H54 (cell line): ENCODE measurements at regions not wholly inside any gene's neighbourhood (a gene's known extent, or its start where the extent isn't known, plus 50 kb on each side); places are given as distances from the start of the nearest gene placed in this dataset.

ENCODE experiments used
- DNase-seq: peaks from one replicate; pipeline ENCODE4 v3.0.0; 2011; ENCODE audit warnings: low spot score, mixed read lengths; ENCODE audit not compliant: insufficient read length
- FAIRE-seq: peaks from 3 replicates; lab custom pipeline; 2011; peaks lifted over from hg19 to GRCh38; lab: Jason Lieb, UNC
- POLR2A ChIP-seq: IDR thresholded peaks from 2 replicates; pipeline ENCODE4 v1.6.1; 2011; ENCODE audit warnings: low read depth, mild to moderate bottlenecking, low read length

DNA sequence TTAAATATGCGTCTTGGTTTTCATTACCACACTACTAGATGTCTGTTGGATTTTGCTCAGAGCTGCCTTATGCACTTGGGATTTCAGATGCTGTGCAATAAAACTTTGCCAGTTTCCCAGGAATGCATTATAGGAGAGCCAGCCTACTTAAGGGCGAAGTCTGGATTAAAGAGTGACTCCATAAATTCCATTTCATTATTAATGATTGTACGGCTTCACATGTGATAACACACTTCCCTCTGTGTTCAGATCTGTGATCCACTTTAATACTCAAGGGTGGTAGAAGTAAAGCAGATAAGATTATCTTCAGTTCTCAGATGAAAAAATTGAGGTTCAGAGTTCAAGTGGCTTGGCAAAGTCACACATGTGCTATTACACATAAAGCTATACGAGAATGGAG is 110.2 kb downstream of the C11orf91 start:
- TF ChIP-seq POLR2A, result no peak
- DNase-seq, result no peak
- FAIRE-seq, result no peak

DNA sequence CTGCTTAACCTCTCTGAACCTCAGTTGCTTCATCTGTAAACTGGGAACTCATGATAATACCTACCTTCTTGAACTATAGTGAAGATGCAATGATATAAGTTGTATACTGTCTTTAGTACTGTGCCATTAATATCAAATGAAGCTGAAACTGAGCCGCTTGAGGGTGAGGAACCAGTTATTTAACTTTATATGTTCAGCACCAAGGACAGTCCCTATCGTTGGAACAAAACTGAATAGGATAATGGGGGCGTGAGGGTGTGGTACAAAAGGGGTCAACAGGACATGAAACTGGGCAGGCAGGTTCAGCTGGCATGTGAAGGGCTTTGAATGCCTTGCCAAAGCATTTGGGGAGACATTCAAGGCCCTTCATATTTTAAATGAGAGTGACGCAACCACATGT is 112.6 kb downstream of the C11orf91 start:
- DNase-seq (no peak), FAIRE-seq (no peak)
- TF ChIP-seq POLR2A, result no peak

DNA sequence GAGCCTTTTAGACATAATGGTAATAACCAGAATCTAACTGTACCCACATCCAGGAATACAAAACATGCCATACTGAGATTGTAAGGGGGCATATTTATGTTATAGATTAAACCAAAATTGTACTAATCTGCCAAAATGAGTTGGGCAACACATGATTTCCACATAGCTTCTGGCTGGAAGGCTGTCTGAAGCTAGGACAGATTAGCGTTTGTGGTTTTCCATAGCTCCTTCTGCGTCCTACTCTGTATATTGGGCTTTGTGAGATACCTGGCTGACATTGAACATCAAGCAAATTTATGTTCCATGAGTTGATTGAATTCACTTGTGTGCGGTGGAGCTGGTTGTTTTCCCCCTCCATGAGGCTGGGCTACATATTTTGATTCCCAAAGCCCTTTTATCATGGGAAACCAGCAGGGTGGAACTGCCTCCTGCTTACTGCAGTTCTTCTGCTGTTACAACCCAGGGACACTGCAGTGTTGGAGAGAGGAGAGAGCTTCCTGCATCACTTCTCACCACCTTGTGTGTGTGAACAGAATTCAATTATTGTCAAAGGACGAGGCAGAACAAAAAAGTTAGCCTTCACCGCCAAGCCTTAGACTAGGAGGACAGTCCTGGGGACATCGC is 114.9 kb downstream of the C11orf91 start:
- no peak for DNase-seq
- no peak for FAIRE-seq
- TF ChIP-seq POLR2A, result no peak

DNA sequence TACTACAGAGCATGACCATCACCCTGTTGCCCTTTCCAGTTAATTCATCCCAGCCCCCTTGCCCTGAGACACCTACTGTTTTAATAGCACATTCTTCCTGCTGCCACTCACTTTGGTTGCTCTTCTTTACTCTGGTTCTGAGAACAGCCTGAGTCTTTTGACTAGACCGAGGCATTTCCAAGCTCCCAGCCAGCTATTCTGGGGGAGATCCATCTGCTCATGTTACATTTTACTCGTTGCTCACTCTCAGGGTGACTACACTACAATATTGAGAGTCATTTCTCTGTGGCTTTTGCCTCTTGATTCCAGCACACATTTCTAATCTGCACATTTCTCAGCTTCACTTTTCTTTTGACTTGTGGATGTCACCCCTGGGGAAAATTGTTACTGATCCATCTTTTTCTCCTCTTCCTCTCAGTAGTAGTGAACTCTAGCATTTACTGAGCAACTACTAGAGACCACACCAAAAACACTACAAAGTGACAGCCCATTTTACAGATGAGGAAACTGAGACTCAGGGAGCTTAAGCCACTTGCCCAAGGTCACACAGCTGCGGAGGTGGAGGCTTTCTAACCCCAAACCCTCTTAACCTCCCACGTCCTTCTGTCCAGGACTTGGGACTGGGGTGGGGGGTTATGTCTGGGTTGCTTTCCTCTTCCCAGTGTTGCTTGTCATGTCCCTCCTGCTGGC is 117.8 kb downstream of the C11orf91 start:
- FAIRE-seq (no peak), DNase-seq (no peak)
- no peak for TF ChIP-seq POLR2A

DNA sequence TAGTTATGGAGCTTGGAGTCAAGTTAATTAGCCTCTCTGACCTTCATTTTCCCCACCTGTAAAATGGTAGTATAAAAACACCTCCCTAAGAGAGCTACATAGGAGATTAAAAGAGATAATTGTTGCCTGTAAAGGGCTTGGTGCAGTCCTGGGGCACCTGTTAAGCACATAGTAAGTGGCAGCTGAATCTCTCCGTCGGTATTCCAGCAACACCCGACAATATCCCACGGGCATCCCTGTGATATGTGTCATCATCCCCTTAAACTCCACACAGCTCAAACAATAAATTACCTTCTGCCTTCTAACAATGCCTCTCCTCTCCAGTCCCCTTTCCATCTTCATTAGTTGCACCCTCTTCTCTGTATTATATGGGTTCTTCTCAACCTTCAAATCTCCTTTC is 121.5 kb downstream of the C11orf91 start:
- no peak for TF ChIP-seq POLR2A
- no peak for DNase-seq
- FAIRE-seq, result no peak

GRCh38 chr11:33577204-33577603 is 123.4 kb downstream of the C11orf91 start:
- FAIRE-seq, result no peak

GRCh38 chr11:33575311-33575710 is 125.3 kb downstream of the C11orf91 start:
- no peak for TF ChIP-seq POLR2A
- FAIRE-seq (no peak), DNase-seq (no peak)

More at GRCh38 chr11:33577204-33577603, 123.4 kb downstream of the C11orf91 start:
- no peak for TF ChIP-seq POLR2A
- DNase-seq, result no peak

DNA sequence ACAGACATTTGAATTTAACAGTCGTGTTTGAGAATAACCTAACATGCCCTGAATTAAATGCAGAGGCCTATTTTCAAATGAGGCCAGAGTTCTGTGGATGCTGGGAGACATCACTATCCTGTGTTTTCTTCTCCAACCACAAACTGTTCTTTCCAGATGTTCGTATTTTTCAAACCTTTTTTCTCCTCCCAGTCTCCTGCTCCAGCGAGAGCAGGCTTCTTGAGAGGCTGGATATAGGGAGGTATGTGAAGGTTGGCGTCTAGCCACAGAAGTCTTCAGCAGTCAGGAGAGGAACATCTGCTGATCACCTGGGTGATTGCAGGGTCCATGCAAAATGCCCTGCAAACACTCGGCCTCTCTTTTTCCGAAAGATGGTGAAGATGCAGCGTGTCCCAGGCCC is 126.3 kb downstream of the C11orf91 start:
- no peak for DNase-seq
- FAIRE-seq, result no peak
- TF ChIP-seq POLR2A, result no peak

DNA sequence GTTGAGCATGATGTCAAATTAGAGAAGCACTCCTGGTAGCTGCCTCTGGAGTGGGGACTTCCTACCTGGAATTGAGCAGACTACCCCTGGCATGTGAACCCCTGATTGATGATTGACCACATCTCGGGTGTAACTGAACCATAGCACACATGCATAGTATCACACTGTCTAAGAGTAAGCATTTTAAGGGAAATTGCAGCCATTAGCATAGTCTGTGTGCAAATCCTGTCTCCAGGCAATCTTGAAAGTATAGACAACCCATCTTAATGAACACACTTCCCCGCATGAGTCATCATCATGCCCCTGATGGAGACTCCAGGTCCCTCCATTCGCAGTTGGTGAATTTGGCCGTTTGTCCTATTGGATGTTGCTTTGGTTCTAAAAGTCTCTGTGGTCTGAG is 131.3 kb downstream of the C11orf91 start:
- TF ChIP-seq POLR2A, result no peak
- DNase-seq (no peak), FAIRE-seq (no peak)

DNA sequence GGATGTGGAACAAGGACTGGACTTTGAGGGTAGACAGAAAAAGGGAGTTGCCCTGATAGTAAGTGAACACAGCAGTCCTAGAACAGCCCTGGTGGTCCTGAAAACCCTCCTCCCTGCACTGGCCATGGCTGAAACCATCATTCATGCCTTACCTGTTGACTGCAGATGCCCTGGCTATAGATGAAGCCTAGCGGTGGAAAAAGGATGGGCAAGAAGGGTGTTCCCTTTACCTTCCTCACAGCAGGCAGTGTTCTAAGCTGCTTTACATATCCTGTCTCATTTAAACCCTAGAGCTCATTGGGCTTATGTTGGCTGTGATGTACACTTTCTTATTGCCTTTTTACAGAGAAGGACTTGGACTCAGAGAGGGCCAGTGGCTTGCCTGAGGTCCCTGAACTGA is 133.6 kb downstream of the C11orf91 start:
- TF ChIP-seq POLR2A, result no peak
- FAIRE-seq (no peak), DNase-seq (no peak)

- TF ChIP-seq POLR2A, result no peak
- no peak for FAIRE-seq
- no peak for DNase-seq
Measured at GRCh38 chr11:33564856-33565453, 135.7 kb downstream of the C11orf91 start.

DNA sequence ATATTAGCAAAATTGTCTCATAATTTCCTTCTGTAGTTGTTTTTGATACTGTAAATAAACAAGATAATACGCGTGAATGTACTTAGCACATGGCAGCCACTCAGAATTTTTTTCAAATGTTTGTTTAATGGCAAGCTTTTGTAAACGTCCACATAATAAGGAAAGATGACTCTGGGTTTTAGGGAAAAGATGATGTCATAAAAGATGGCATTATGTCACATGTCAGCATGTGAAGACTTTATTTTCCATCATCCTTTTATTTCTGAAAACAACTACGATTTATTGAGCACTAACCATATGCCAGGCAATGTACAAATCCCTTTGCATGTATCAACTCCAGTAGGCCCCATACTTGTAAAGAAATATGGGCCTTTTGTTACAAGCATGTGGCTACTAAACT is 139.9 kb downstream of the C11orf91 start:
- no peak for TF ChIP-seq POLR2A
- FAIRE-seq (no peak), DNase-seq (no peak)

DNA sequence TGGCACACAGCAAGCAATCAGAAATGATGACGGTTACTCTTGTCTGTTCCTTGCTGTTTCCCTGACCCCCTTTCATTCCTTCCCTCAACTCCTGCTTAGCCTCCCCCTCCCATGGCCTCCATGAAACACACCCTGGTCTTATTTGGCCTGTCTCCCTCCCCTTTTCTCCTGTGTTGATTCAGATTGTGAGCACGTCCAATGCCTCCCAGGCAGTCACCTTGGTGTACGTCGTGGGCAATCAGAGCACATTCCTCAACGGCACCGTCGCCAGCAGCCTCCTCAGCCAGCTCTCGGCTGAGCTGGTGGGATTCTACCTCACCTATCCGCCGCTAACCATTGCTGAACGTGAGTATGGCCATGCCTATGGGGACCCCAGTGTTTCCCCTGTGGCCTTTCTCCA is 141.1 kb downstream of the C11orf91 start:
- no peak for FAIRE-seq
- TF ChIP-seq POLR2A, result no peak

GRCh38 chr11:33558097-33558496 is 142.5 kb downstream of the C11orf91 start:
- no peak for TF ChIP-seq POLR2A
- no peak for FAIRE-seq
- DNase-seq, result no peak

More for the DNA sequence above, 141.1 kb downstream of the C11orf91 start:
- DNase-seq, result no peak
